NCI-H2196 (cell line): ENCODE measurements at regions not wholly inside any gene's neighbourhood (a gene's known extent, or its start where the extent isn't known, plus 50 kb on each side); places are given as distances from the start of the nearest gene placed in this dataset.

Experiments used
- DNase-seq: peaks from one replicate; lab custom pipeline; 2025; ENCODE audit not compliant: unreplicated experiment; lab: John Stamatoyannopoulos, UW

DNA sequence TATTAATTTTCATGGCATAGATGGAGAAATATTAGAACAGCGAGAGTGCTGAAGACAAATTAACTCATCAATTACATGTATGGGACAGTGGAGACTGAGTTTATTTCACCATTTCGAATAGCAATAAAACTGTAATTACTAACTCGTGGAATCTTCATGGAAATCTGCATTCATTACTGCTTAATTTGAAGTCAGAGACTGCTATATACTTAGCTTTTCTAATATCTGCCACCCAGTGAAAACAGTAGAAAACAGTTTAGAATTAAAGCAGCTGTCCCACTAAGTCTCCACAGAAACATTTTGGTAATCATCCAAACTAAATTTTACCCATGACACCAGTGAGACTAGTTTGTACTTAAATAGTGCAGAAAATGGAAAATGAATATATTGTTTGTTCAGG lies 56.8 kb downstream of the IZUMO3 start:
- DNase-seq: no peak

DNA sequence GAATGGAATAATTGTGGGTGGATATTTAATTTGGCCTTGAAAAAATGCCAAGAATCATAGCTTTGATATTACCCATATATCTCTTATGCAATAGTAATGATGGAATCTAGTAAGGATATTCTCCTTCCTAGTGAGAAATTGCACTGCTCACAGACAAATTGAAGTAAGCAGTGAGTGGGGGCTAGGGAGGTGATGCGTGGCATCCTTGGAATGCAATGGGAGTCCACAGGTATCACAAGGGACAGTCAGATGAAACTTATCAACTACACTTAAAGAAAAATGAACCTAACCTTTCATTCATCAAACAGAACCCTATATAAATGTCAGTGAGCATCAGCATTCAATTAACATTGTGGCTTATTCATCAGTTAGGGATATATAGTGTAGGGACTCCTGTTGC lies 57.8 kb downstream of the IZUMO3 start:
- DNase-seq: no peak

DNA sequence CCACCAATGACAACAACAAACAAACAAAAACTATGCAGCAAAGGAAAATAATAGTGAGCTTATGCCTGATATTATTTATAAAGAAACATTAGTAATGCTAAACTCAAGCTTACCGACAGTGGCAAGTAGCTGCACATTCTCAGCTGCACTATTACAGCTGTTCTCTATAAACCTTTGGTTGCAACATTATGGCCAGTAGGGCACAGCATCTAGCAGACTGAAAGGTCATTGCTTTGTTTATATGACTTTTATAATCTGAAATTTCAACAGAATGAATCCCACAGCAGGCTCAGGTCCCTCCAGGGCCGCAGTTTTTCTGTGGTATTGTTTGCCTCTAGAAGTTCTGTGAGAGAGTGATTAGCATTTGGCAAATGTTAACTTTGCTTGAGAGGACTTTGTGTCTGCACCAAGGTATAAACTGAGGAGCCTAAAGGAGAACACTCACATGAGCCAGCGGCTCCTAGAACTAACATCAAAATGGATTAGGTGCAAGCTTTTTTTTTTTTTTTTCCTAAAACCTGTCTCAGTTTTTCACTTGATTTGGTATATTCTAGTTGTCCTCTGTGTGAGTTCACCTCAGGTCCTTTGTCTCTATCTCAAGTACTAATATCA lies 58.3 kb downstream of the IZUMO3 start:
- no peak for DNase-seq

DNA sequence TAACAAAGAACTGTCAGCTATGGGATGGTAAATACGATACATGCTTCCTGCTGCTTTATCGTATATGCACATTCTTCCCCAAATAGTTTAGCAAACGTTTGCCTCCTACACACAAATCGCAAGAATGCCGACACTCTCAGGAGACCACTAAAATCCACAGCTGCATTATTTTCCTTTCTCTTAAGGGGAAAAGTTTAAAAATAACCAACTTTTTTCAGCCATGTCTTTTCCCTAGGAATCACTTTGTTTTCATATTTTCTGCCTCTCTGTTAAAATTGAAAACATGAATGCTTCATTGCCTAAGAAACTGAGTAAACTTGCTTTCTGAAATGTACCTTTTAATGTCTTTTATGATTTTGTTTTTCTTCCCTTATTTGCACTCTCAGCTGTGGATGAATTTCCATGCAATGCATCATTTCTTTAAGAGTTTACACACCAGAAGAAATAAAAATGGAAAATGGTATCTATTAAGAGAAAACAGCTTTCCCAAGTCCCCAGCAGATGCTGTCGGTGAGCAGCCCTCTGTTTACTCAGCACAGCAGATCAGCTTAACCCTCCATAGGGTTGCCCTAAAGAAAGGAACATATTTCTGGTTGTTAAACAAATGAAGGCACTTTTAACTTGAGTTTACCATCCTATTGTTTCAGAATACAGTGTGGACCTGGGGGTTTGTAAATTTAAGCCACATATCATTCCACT lies 66.2 kb downstream of the IZUMO3 start:
- DNase-seq: no peak

DNA sequence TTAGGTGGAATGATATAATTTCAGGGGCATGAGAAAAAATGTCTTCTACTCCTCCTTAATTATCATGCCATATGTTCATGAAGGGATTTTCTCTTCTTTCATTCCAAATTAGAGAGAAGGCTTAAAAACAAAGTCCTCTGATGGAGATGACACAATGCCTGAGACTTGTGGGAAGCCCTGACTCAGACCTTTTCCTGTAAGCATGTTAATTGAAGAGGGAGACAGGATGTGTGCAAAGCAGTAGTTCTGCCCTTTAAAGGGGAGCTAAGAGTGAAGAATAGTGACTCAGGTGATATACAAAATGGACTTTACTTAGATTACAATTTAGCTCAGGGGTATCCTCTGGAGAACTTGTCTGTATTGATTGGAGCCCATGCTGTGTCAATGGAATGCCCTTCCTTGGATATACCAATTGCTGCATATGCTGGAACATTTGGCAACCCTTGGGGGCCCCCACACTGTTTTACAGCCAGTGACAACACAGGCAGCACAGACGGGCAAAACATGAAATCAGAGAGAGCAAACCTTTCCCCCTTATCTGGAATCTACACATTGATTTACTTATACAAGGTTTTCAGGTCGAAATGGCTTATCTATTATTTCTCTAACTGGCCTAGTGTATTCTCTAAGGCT lies 81.3 kb downstream of the IZUMO3 start:
- no peak for DNase-seq

DNA sequence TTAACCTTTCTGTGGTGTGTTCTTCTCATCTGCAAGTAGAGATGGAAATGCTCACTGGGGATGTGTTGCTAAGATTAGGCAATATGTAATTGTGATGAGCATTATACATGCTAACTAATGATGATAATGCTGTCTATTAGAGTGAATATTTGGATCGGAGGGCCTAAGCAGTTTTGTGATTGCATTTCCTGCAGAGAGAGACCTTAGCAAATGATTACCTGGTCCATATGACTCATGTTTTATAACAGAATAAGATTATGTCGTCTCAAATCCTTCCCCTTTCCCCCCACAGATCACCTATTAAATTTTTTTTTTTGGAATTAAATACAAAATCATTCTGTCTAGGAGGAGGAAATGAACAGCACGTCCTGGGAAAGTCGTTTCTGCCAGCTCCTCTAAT lies 82.7 kb downstream of the IZUMO3 start:
- DNase-seq: no peak

DNA sequence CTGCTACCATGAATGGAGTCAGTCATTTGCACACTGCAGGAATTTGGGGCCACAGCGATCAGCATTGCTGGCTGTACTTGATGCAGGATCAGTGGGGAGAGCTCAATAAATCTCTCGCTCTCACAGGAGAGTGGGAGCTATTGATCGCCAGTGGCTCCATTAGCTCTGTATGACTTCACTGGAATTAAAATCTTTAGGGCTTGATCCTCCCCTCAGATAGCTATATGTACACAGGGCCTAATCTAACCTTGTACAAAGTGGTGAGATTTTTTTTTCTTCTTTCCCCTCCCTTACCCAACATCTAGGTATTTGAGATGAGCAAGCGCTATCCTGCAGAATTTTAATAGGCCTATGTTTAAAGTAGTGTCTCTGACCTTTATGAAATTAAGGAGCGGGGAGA lies 84.9 kb downstream of the IZUMO3 start:
- DNase-seq: no peak

DNA sequence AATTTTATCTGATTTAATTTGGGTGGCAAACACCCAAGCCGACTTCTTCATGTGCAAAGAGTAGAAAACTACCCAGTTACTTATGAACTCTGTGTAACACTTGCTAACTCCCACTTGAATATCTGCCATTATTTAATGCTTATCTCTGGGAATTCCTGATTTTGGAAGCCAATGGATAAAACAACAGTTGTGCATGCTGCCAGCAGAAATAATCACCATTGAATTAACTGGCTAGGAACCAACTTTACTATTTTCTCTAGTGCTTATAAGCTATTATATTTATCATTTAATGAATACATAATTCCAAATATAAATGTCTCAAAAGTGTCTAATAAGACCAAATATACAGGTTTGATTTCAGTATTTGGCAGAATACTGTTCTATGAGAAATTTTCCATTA lies 85.7 kb downstream of the IZUMO3 start:
- DNase-seq: no peak

DNA sequence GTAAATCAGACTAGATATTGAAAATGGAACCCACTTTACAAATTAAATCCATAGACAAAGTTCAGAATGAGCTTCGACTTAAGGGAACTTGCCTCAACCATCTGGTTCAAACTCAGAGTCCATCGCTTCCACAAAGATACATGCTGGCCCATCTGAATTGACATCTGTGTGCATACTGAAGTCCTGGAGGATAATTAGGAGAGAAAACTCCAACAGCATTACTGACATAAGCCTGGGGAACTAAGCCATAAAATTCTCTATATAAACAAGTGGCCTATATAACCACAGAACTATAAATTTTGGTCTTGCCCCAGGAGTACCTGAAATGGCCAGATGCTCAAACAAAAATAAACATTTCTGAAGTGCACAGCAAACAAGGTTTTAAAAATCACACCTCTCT lies 94.4 kb downstream of the IZUMO3 start:
- DNase-seq: no peak

DNA sequence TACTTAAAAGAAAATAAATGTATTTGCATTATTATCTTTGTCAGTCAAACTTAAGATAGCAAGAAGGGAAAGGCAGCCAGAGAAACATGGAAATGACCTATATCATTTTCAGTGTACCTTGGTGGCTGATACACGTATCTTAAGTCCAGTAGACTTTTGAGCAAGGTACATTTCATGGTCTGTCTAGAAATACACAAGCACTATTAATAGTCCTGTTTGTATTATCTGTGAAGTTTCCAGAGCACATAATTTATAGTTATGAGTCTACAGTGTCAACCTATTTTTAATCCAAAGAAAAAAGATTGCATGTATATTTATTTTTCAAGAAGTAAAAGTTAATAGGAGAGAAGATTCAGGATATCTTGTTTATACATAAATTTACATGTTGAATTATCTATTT lies 95.7 kb downstream of the IZUMO3 start:
- no peak for DNase-seq

DNA sequence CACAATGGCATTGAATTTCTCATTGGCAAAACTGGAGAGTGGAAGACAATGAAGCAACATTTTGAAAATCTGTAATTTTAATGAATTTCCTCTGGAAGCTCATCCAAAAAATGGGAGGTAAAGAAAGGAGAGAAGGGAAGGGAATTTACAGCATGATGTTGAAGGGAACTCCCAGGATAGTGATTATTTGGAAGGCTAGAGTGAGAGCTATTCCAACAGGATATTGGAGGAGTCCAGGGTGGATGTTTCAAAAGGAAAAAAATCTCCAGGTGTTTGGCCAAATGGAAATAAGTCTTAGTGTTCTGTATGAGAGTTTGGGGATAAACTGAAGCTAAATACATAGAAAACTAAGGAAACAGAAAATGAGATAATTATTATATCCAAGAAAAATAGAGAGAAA lies 106.2 kb downstream of the IZUMO3 start:
- no peak for DNase-seq

DNA sequence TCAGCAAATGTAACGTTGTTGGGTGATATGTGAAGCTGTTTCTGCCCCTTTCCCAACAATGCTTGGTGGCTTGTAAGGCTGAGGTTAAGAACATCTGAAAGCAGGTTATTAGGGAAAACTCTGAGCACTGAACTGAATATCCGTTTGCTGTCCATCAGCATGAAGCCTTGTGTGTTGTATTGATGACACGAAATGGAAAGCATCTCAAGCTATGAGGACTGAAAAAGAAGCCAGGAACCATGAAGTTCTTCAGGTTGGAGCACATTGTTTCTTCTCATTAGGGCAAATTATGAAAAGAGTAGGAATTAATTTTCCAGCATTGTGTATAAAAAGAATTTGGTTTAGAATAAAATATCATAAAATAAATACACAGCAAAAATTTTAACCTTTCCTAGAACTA lies 106.8 kb downstream of the IZUMO3 start:
- DNase-seq: no peak

DNA sequence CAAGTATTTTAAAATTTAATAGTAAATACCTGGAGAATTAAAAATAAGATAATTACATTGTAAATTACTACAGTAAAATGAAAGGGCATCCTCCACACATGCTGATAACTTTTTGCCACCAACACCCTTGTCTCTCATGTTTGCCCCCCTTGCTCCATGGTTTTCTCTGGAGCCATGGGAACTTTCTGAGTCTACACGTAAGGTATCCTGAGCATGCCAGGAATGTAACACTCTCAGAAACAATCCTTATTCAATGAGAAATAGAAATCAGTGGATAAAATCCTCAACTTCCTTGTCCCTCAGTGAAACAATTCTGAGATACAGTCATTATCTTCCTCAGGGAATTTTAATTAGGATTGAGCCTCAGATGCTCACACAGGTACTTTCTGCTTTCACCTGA lies 108.9 kb downstream of the IZUMO3 start:
- no peak for DNase-seq

DNA sequence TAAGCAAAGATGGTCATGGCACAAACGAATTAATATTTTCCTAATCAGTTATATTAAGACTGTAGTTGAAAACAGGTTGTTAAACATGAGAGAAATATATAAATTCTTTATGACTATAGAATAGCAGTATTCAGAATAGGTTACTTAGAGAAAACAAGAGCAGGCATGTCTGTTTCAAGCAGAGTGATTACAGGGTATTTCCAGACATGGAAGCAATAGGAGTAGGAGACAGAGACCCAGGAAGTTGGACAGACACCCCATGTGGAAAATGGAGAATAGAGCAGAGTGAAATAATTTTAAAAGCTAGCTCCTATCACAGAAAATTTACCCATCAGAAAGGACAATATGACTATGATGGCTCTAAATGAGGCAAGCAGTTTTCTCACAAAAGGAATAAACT lies 111.5 kb downstream of the IZUMO3 start:
- no peak for DNase-seq

DNA sequence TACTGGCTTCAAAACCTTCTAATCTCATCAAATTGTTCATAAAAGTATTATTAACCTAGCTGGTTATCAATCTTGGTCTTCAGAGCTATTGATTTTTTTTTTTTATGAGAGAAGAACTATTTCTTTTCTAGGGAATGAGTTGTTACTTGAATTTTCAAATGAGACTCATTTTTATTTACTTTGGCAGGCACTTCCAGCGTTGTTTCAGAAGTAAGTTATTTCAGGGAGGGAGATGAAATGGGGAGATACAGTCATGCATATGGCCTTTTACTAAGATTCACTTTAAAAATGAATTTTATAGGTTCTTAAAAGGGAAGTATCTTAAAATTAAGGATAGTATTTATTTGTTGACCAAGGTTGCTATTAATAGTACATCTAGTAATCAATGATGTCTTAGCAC lies 129.6 kb downstream of the IZUMO3 start:
- DNase-seq: no peak

DNA sequence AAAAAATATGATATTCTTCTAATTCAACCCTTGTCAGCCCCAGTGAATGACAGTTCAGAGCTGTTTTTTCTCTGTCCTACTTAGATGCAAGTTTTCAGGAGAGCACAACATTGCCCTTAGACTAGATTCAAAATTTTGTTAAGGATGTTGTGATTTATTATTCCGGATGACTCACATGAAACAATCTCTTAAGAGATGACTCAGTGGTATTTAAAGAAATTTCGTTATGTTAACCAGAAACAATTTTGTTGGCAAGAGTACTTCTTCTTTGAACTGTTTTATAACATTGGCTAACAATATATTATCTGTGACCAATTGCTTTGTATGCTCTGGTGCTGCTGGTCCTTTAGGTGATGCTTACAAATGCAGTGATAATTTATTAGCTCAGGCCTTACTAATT lies 132.0 kb downstream of the IZUMO3 start:
- no peak for DNase-seq

DNA sequence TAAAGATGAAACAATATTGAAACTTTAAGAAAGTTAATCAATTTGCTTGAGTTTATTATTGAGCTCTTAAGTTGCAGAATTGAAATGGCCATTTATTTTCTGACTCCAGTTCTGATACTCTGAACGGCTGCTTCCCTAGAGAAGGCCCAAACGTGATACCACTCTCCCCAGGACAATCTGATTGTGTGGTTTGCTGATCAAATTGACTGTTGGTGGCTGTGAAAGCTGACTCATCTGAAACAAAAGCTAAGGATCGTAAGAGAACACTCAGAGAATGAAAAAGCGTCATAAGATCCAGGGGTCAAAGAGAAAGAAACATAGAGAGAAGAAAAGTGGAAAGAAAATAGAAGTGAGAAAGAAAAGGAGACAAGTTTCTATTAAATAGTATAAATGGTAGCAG lies 147.2 kb downstream of the IZUMO3 start:
- no peak for DNase-seq

DNA sequence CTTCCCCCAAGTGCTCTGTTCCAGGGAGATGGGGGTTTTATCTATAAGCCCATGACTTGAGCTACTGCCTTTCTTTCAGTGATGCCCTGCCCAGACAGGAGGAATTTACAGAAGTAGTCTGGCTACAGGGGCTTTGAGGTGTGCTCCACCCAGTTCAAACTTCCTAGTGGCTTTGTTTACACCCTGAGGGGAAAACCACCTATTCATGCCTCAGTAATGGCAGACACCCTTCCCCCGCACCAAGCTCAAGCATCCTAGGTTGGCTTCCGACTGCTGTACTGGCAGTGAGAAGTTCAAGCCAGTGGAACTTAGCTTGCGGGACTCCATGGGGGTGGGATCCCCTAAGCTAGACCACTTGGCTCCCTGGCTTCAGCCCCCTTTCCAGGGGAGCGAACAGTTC lies 154.6 kb downstream of the IZUMO3 start:
- DNase-seq: no peak

DNA sequence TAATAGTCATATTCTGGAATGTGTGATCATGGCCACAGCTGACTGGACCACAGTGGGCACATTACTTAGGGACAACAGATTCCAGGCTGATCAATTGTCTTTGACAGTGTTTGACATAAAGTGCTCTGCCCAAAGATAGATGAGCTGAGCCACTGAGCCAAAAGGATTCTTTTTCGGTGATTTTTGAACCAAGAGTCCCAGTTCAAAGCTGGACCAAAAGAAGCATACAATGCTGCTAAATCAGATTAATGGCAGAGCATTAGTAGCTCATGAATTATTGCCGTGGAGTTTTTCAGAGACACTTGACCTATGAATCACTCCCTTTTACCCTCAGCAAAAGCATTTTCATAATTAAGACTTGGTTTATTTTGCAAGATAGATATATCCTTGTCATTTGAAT lies 160.6 kb downstream of the IZUMO3 start:
- DNase-seq: no peak

DNA sequence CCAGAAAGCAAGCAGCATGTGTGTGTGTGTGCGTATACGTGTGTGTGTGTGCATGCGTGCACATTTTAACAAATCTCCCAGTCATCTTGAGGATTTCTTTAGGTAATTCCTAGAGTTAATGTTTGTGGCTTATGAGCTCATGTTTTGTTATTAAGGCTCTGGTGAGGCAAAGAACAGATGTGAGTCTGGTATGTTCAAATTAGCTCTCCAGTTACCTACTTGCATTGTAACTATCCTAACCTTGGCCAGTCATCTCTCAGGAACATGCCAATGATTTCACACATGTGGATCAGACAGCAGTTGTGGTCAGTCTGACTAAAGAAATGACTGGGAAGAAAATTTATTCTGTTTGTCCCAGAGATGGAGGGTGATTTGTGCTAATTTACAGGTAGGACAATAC lies 163.1 kb downstream of the IZUMO3 start:
- DNase-seq: no peak

DNA sequence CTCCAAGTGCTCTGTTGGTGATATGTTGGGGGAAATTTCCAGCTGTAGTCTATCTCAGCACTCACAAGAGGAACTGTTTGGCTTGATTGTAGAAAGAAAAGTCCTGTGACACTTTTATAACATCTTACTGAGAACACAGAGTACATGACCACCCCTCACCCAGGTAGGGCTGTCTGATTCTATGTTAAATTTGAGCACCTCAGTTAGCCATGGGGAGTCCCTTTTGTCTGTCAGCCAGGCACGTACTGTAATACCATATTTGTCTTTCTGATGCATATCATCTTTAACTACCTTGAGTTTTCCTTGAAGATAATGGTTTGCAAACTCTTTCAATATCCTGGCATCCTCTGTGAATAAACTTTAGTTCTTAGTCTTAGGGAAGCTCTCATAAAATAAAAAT lies 164.5 kb downstream of the IZUMO3 start:
- no peak for DNase-seq

DNA sequence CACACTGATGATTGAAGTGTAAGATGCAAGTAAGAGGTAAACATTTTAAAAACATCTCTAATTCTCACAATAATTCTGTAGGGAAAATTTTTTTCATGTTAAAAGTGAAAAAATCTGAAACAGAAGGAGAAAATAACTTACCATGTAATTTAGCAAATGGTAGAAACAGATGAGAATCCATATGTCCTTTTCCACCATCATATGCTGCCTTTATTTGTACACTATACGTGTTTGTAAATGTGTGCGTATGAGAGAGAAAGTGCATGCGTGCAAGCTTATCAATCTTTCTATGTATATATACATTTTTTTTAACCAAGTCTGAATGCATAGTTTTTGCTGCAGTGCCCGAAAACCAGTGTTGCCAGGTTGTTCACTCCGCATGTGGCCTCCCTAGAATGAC lies 186.7 kb downstream of the IZUMO3 start:
- no peak for DNase-seq

DNA sequence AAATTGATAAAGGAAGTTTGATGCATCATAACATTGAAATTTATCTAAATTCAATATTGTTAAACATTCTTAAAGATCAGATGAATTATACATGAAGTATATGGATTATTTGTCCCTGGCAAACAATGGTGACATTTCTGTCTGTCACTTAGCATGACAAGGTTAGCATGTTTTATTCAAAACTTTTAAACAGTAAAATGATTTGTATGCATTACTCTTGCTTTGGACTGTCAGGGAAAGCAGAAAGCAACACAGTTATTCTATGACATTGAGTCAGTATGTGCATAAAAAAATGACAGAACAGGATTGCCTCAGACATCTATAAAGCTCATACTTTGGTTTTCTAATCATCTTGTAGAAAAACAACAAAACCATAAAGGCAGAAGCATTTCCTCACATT lies 193.7 kb downstream of the IZUMO3 start:
- no peak for DNase-seq
